Body of pancreas (tissue), 4 donors: ENCODE measurements at regions not wholly inside any gene's neighbourhood (a gene's known extent, or its start where the extent isn't known, plus 50 kb on each side); places are given as distances from the start of the nearest gene placed in this dataset.

ENCODE experiments used
- ATAC-seq: fragments of 150-250 bp; one replicate; pipeline ENCODE4 v1.9.1; 2016
- DNase-seq, 4 donors: peaks; one replicate each; pipeline ENCODE4 v3.0.0-alpha.2; 2019
- H3K27ac ChIP-seq, 4 donors: fragments of 200-600 bp; sonication (generic); 1 replicate in 3 of 4; 2 replicates in 1 of 4; pipeline versions ENCODE4 v1.5.1 to v1.6.1; 2016 to 2019; ENCODE audit warnings: mild to moderate bottlenecking in 1 of 4, mixed read lengths in 1 of 4, moderate library complexity in 1 of 4
- H3K27me3 ChIP-seq, 2 donors: fragments of 200-600 bp; sonication (generic); one replicate each; pipeline ENCODE4 v1.6.0; 2016; ENCODE audit warnings: mild to moderate bottlenecking in 1 of 2
- H3K36me3 ChIP-seq, 2 donors: fragments of 200-600 bp; sonication (generic); replicated peaks in 1 of 2; 2 replicates each; pipeline ENCODE4 v1.5.1; 2016; ENCODE audit warnings: low read depth in 2 of 2; ENCODE audit not compliant: insufficient read depth in 1 of 2
- H3K4me1 ChIP-seq: fragments of 200-600 bp; sonication (generic); one replicate; pipeline ENCODE4 v1.6.0; 2016
- H3K4me3 ChIP-seq, 2 donors: fragments of 200-600 bp; sonication (generic); 1 replicate in 1 of 2; 2 replicates in 1 of 2; pipeline ENCODE4 v1.5.1; 2016 to 2019
- H3K9me3 ChIP-seq, 3 donors: fragments of 200-600 bp; sonication (generic); 1 replicate in 2 of 3; 2 replicates in 1 of 3; pipeline ENCODE4 v1.5.1; 2016
- CTCF ChIP-seq, 7 experiments: fragments of 450-650 bp in 4 of 7; fragments of 200-600 bp in 3 of 7; sonication (generic) in 3 of 7; IDR thresholded peaks; one replicate each; pipeline ENCODE4 v1.5.1; 2016 to 2019; ENCODE audit warnings: antibody characterized with exemption in 7 of 7
- POLR2A ChIP-seq, 3 donors: fragments of 450-650 bp; IDR thresholded peaks; one replicate each; pipeline ENCODE4 v1.6.1; 2016; ENCODE audit warnings: antibody characterized with exemption in 3 of 3, mild to moderate bottlenecking in 2 of 3
- WGBS, 2 donors: methylation state at CpG; one replicate each; pipeline ENCODE4 v1.1.5; 2017; 5-methylcytosine and 5-hydroxymethylcytosine counted together
- intact Hi-C: fragments of 100-400 bp; cut with DNase I; formaldehyde crosslinking; loops from one replicate; pipeline ENCODE4 v1.15.1; 2023

DNA sequence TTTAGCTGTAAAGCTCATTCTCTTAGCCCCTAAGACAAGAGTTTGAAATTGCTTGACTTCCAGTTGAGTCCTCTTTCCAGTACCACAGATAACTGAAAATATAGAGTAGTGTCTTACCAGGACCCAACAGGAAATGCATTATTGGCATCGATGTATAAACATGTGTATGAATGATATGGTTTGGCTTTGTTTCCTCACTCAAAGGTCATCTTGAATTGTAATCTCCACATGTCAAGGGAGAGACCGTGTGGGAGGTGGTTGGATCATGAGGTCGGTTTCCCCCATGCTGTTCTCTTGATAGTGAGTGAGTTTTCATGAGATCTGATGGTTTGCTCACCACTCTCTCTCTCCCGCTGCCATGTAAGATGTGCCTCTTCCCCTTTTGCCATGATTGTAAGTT is 745.0 kb downstream of the TMEM182 start:
- TF ChIP-seq POLR2A (IDR thresholded peaks at IDR 0.05): no peak
- no peak for TF ChIP-seq CTCF (IDR thresholded peaks at IDR 0.05)
- Histone ChIP-seq H3K36me3 (no peaks in the 10 kb centered on the region), H3K4me1 (no peaks in the 10 kb centered on the region), H3K9me3 (no peaks in the 10 kb centered on the region), H3K27ac (no peak overlapping the region), H3K27me3 (no peaks in the 10 kb centered on the region), H3K4me3 (no peak overlapping the region)
- ATAC-seq (no peak), DNase-seq (no peak)
- intact Hi-C loops: no loop called here
- WGBS, 2 donors: 53 to 67% methylated on average over 4 of the region's 4 CpGs

DNA sequence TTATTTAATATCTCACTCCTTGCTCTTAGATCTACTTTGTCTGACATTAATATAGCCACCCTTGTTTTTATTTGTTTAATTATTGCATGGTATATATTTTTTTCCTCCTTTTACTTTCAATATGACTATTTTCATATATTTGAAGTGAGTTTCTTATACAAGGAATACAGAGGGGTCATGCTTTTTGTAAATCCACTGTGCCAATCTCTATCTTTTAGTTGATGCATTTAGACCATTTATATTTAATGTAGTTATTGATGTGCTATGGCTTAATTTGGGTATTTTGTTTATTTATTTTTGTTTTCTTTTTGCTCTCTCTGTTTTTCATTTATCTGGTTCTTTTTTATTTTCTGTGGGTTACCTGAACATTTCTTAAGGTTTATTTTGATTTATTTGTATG is 750.6 kb downstream of the TMEM182 start:
- no peak for TF ChIP-seq CTCF (IDR thresholded peaks at IDR 0.05)
- TF ChIP-seq POLR2A (IDR thresholded peaks at IDR 0.05): no peak
- Histone ChIP-seq H3K9me3 (no peaks in the 10 kb centered on the region), H3K27me3 (no peaks in the 10 kb centered on the region), H3K4me3 (no peak overlapping the region), H3K27ac (no peak overlapping the region), H3K36me3 (no peaks in the 10 kb centered on the region), H3K4me1 (no peaks in the 10 kb centered on the region)
- DNase-seq (no peak), ATAC-seq (no peak)
- intact Hi-C loops: no loop called here

DNA sequence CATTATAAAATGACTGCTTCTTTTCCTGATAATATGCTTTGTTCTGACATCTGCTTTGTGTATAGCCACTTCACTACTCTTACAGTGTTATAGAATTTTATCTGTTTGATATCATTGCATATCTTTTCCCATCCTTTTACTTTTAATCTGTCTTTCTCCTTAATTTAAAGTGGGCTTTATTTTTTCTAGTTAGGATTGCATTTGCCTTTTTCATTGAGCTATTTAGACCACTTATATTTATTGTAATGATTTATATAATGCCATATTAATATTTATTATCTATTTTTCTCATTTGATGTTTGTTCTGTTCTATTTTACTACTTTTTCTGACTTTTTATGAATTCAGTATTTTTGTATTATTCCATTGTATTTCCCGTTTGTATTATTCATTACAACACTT is 758.7 kb downstream of the TMEM182 start:
- Histone ChIP-seq H3K27ac (no peak overlapping the region), H3K4me1 (no peaks in the 10 kb centered on the region), H3K27me3 (no peaks in the 10 kb centered on the region), H3K9me3 (no peaks in the 10 kb centered on the region), H3K36me3 (no peaks in the 10 kb centered on the region), H3K4me3 (no peak overlapping the region)
- no peak for DNase-seq
- intact Hi-C loops: no loop called here
- no peak for ATAC-seq
- TF ChIP-seq POLR2A (IDR thresholded peaks at IDR 0.05) (no peak), CTCF (IDR thresholded peaks at IDR 0.05) (no peak)
- WGBS, 2 donors: 37 to 45% methylated on average over 1 of the region's 1 CpG

GRCh38 chr2:103525756-103526155 is 763.9 kb downstream of the TMEM182 start:
- Histone ChIP-seq H3K4me1 (no peaks in the 10 kb centered on the region), H3K36me3 (no peaks in the 10 kb centered on the region), H3K27ac (no peak overlapping the region), H3K4me3 (no peak overlapping the region), H3K27me3 (no peaks in the 10 kb centered on the region), H3K9me3 (no peaks in the 10 kb centered on the region)
- ATAC-seq: no peak
- intact Hi-C loops: no loop called here
- 35 to 52% methylated on average over 2 of the region's 2 CpGs for WGBS, 2 donors
- no peak for DNase-seq
- no peak for TF ChIP-seq CTCF (IDR thresholded peaks at IDR 0.05)
- TF ChIP-seq POLR2A (IDR thresholded peaks at IDR 0.05): no peak

- Histone ChIP-seq H3K36me3 (no peaks in the 10 kb centered on the region), H3K9me3 (no peaks in the 10 kb centered on the region), H3K4me3 (no peak overlapping the region), H3K27me3 (no peaks in the 10 kb centered on the region), H3K27ac (no peak overlapping the region), H3K4me1 (no peaks in the 10 kb centered on the region)
- TF ChIP-seq POLR2A (IDR thresholded peaks at IDR 0.05): no peak
- TF ChIP-seq CTCF (IDR thresholded peaks at IDR 0.05): no peak
- WGBS, 2 donors: 50 to 74% methylated on average over 9 of the region's 9 CpGs
- ATAC-seq (no peak), DNase-seq (no peak)
- intact Hi-C loops: no loop called here
Observed at GRCh38 chr2:103526757-103527156, 764.9 kb downstream of the TMEM182 start.
